IPS-20b (cell line): ENCODE measurements at regions not wholly inside any gene's neighbourhood (a gene's known extent, or its start where the extent isn't known, plus 50 kb on each side); places are given as distances from the start of the nearest gene placed in this dataset.

Experiments used
- H3K27ac ChIP-seq: one replicate; pipeline ENCODE4 v1.5.1; 2013; ENCODE audit warnings: low read length
- H3K27me3 ChIP-seq: 2 replicates; pipeline ENCODE4 v1.6.1; 2013; ENCODE audit warnings: mild to moderate bottlenecking, low read length, inconsistent platforms; ENCODE audit not compliant: insufficient read depth
- H3K36me3 ChIP-seq: 2 replicates; pipeline ENCODE4 v1.6.1; 2013; ENCODE audit warnings: low read depth, mild to moderate bottlenecking, inconsistent platforms, low read length, moderate library complexity; ENCODE audit not compliant: insufficient read depth
- H3K4me1 ChIP-seq: 2 replicates; pipeline ENCODE4 v1.6.1; 2013; ENCODE audit warnings: mild to moderate bottlenecking, control low read depth, inconsistent platforms, low read length, moderate library complexity; ENCODE audit not compliant: insufficient read depth
- H3K4me3 ChIP-seq: 2 replicates; pipeline ENCODE4 v1.5.1; 2013; ENCODE audit warnings: mild to moderate bottlenecking, low read length, inconsistent platforms
- H3K9ac ChIP-seq: 2 replicates; pipeline ENCODE4 v1.6.1; 2013; ENCODE audit warnings: low read depth, mild to moderate bottlenecking, inconsistent platforms, low read length, moderate library complexity
- H3K9me3 ChIP-seq: 2 replicates; pipeline ENCODE4 v1.6.1; 2013; ENCODE audit warnings: mild to moderate bottlenecking, low read depth, low read length, inconsistent platforms; ENCODE audit not compliant: insufficient read depth

DNA sequence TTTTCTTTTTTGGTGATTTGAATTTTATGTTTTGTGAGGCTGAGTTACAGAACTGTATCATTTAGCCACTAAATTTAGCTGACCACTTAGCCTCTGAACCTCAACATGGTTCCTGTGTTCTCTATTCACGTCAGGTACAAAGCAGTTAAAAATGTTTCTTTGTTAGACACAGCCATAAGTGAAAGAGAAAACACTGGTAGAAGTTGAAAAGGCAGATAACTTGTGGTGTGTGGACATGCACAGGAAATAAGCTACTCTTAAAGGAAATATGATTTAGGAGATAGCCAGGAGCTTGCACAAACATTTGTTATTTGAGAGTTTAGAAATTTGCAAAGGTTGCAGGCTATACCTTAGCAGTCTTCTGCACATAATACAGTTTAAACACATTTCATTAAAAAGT is 171.0 kb upstream of the RPS6KA3 start:
- Histone ChIP-seq H3K36me3 (no peaks in the 10 kb centered on the region), H3K4me3 (no peak overlapping the region), H3K4me1 (no peaks in the 10 kb centered on the region), H3K27ac (no peak overlapping the region), H3K9ac (no peak overlapping the region), H3K27me3 (no peaks in the 10 kb centered on the region), H3K9me3 (no peaks in the 10 kb centered on the region)

DNA sequence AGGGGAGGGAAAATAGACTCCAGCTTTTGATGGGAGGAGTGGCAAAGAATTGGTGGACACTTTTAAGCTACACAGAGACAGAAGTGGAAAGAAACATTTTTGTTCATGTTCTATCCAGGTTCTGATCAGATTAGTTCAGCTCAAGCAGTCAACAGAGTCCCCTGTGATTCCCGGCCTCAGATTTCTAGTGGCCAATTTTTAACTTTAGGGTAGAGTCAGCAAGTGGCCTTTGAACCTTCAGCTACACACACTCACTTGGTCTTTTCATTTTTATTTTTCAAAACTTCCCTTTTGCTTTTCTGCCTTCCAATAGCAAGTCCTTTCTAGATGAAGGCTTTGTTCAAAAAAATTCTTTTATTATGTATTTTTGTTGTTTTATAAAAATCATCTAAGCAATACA is 169.2 kb upstream of the RPS6KA3 start:
- H3K9ac ChIP-seq = no peak overlapping the region
- H3K9me3 ChIP-seq = no peaks in the 10 kb centered on the region
- H3K4me3 ChIP-seq = no peak overlapping the region
- H3K36me3 ChIP-seq = no peaks in the 10 kb centered on the region
- H3K4me1 ChIP-seq = no peaks in the 10 kb centered on the region
- no peaks in the 10 kb centered on the region for H3K27me3 ChIP-seq
- no peak overlapping the region for H3K27ac ChIP-seq

DNA sequence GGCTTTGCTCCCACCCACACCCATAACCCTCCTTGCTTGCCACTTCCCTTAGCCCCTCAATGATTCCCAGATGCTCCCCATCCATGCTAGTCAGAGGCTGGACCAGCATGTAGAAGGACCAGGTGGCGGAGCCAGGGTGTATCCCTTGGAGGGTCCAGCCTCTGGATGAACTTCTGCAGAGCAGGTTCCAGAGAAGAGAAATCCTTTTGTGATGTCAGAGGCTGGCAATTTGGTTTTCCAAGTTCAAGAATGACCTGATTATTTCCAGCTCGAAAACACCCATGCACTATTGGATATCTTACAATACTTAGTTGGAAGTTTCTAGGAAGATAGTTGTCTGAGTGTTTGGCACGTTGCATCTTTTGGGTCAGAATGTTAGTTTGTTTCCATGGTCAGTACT is 168.3 kb upstream of the RPS6KA3 start:
- Histone ChIP-seq H3K36me3 (no peaks in the 10 kb centered on the region), H3K4me3 (no peak overlapping the region), H3K9me3 (no peaks in the 10 kb centered on the region), H3K9ac (no peak overlapping the region), H3K27me3 (no peaks in the 10 kb centered on the region), H3K27ac (no peak overlapping the region), H3K4me1 (no peaks in the 10 kb centered on the region)

DNA sequence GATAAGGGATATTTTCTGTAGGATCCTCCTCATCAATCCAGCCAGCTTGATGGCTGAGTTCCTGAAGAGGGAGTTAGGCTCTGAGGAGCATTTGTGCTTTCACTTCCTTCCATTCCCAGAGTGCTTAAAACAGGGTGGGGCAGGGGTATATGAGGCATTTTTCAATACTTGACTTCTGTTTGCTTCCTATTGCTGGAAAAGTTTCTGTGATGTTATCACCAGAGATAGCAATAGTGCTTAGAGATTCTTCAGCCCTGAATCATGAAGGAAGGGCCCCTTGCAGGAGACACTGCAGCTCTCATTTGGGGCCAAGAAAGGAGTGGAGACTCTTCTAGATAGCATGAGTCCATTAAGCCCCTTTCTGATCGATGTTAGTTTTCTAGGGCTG is 166.7 kb upstream of the RPS6KA3 start:
- no peaks in the 10 kb centered on the region for H3K27me3 ChIP-seq
- H3K9ac ChIP-seq = no peak overlapping the region
- H3K4me3 ChIP-seq = no peak overlapping the region
- H3K4me1 ChIP-seq = no peaks in the 10 kb centered on the region
- no peak overlapping the region for H3K27ac ChIP-seq
- no peaks in the 10 kb centered on the region for H3K9me3 ChIP-seq
- no peaks in the 10 kb centered on the region for H3K36me3 ChIP-seq

DNA sequence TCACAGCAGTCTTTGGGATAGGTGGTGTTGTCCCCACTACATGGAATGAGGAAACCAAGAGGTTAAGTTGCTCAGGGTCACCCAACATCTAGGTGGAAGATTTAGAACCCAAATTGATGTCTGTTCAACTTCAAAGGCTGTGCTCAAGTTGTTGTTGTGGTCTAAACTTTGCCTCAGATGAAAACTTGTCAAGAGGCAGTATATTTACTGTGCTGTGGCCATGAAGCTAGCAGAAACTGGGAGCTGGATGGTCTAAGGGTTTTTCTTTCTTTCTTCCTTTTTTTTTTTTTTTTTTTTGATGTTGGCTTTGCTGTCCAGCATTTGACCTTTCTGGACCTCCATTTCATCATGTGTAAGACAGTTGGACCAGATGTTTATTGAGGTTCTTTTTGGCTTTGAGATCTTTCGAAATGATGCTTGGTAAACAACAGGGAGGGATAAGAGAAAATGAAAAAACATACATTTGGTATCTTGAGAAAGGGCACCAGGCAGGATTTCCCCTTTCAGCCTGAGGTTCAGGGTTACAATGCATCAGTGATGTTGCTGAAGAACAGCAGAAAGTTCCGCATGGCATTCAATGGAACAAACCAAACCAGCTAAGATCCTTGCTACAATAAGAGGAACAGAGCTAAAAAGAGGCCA is 166.2 kb upstream of the RPS6KA3 start:
- Histone ChIP-seq H3K4me3 (no peak overlapping the region), H3K9me3 (no peaks in the 10 kb centered on the region), H3K4me1 (no peaks in the 10 kb centered on the region), H3K36me3 (no peaks in the 10 kb centered on the region), H3K27ac (no peak overlapping the region), H3K9ac (no peak overlapping the region), H3K27me3 (no peaks in the 10 kb centered on the region)

DNA sequence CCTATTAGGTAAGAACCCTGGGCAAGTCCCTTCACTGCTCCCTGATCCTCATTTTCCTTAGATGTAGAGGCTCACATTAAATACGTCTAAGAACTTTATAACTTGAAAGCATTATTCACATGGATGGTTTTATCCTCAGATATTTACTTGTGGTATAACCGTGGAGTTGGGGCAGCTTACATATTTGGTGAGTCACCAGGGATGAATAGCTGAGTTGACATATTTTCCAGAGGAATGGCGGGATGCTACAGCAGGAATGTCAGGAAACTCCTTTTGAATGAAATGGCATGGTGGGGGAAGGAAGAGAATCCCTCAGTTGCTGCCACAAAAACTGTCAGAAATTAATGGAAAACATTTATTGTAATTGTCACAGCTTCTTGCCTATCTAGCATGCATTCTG is 165.3 kb upstream of the RPS6KA3 start:
- Histone ChIP-seq H3K4me3 (no peak overlapping the region), H3K27me3 (no peaks in the 10 kb centered on the region), H3K36me3 (no peaks in the 10 kb centered on the region), H3K9ac (no peak overlapping the region), H3K4me1 (no peaks in the 10 kb centered on the region), H3K27ac (no peak overlapping the region), H3K9me3 (no peaks in the 10 kb centered on the region)

DNA sequence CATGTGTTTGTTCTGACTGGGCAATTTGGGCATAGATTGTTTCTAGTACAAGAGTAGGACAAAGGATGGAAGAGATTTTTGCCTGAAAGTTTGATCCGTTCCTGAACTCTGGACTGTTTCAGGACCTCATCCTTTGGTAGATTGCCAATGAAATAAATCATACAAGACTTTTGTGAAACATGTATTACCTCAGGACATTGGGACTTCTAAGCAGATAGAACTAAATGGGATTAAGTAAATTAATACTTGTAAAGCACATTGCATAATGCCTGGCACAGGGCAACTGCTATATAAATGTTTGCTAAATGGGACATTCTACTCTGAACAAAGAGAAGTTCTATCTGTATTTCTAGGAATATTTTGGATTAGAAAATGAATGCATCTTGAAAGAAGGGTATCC is 164.8 kb upstream of the RPS6KA3 start:
- H3K27me3 ChIP-seq = no peaks in the 10 kb centered on the region
- no peaks in the 10 kb centered on the region for H3K36me3 ChIP-seq
- no peak overlapping the region for H3K27ac ChIP-seq
- no peak overlapping the region for H3K4me3 ChIP-seq
- no peaks in the 10 kb centered on the region for H3K9me3 ChIP-seq
- no peak overlapping the region for H3K9ac ChIP-seq
- H3K4me1 ChIP-seq = no peaks in the 10 kb centered on the region

DNA sequence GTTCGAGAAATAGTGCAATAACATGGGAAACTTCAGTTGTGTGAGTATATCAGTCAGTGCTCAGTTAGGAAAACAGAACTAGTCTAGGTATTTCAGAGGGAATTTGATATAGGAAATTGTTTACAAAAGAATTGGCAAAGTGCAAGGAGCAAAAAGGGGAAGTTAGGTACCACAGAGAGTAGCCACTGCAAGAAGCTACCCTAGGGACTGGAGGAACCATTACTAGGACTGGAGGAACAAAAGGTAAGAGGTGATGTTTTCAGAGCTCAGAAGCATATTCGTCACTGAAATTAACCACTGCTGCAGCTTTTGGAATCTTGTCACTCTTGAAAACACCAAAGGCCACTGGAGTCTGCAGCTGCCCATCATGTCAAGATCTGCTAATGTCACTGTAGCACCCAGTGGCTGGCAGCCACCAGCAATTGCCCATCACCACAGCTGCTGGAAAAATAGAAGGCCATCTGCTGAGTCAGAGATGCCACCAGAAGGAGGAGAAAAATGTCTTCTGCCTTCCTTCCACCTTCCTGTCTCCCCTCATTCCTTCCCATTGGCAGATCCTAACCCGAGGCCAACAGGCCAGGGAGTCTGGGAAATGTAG is 160.6 kb upstream of the RPS6KA3 start:
- H3K4me1 ChIP-seq = no peaks in the 10 kb centered on the region
- H3K27me3 ChIP-seq = no peaks in the 10 kb centered on the region
- no peak overlapping the region for H3K27ac ChIP-seq
- no peak overlapping the region for H3K4me3 ChIP-seq
- H3K9ac ChIP-seq = no peak overlapping the region
- no peaks in the 10 kb centered on the region for H3K9me3 ChIP-seq
- no peaks in the 10 kb centered on the region for H3K36me3 ChIP-seq

DNA sequence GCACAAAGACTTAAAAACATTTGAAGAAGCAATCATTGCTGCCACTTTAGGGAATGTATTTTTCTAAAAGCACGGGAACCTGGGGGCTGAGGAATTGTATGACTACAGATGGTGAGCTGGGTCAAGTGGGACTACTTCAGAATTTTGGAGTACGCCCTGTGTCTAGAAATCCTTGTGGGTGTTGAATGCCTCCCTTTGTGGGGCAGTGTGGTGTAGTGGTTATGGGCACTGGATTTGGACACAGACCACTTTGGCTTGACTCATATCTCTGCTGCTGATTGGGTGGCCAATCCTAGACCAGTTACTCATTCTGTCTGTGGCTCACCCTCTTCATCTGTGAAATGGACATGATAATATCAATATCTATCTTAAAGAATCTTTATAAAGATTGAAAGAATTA is 155.0 kb upstream of the RPS6KA3 start:
- Histone ChIP-seq H3K4me1 (no peaks in the 10 kb centered on the region), H3K4me3 (no peak overlapping the region), H3K36me3 (no peaks in the 10 kb centered on the region), H3K27me3 (no peaks in the 10 kb centered on the region), H3K9ac (no peak overlapping the region), H3K9me3 (no peaks in the 10 kb centered on the region), H3K27ac (no peak overlapping the region)

DNA sequence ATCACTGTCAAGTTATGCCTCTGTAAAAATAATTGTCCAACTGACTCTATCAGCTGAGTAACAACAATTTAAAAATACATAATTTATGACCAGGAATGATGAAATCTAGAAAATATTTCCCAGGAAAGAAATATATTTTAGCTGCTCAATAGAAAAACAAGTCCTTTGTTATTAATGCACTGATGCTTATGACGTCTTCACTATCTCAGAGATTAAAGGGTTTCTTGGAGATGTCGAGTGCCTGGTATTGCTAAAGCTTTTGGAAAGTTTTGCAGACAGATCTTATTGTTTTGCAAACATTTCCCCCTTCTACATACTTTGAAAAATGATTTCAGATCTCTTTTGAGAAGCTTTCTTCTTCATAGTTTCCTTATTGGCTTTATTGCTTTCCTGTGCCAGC is 154.6 kb upstream of the RPS6KA3 start:
- Histone ChIP-seq H3K4me3 (no peak overlapping the region), H3K9ac (no peak overlapping the region), H3K9me3 (no peaks in the 10 kb centered on the region), H3K27me3 (no peaks in the 10 kb centered on the region), H3K36me3 (no peaks in the 10 kb centered on the region), H3K4me1 (no peaks in the 10 kb centered on the region), H3K27ac (no peak overlapping the region)

DNA sequence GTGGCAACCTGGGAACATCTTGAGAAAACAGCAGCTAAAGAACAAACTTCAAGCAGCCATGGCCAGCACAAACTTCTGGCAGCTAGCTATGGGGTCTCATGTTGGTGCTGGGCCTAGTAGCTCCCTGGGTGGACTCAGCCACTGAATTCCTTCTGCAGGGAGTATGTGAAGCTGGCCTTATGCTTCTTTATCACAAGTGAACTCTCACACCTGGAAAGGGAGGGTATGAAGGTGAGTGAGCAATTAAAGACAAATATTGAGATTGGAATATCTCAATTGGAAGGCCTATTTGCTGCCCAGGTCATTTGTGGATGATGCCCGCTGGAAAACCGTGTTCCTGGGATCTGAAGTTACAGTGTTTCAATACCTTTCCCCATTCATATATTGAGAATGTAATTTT is 153.3 kb upstream of the RPS6KA3 start:
- Histone ChIP-seq H3K27ac (no peak overlapping the region), H3K4me3 (no peak overlapping the region), H3K4me1 (no peaks in the 10 kb centered on the region), H3K27me3 (no peaks in the 10 kb centered on the region), H3K36me3 (no peaks in the 10 kb centered on the region), H3K9ac (no peak overlapping the region), H3K9me3 (no peaks in the 10 kb centered on the region)

DNA sequence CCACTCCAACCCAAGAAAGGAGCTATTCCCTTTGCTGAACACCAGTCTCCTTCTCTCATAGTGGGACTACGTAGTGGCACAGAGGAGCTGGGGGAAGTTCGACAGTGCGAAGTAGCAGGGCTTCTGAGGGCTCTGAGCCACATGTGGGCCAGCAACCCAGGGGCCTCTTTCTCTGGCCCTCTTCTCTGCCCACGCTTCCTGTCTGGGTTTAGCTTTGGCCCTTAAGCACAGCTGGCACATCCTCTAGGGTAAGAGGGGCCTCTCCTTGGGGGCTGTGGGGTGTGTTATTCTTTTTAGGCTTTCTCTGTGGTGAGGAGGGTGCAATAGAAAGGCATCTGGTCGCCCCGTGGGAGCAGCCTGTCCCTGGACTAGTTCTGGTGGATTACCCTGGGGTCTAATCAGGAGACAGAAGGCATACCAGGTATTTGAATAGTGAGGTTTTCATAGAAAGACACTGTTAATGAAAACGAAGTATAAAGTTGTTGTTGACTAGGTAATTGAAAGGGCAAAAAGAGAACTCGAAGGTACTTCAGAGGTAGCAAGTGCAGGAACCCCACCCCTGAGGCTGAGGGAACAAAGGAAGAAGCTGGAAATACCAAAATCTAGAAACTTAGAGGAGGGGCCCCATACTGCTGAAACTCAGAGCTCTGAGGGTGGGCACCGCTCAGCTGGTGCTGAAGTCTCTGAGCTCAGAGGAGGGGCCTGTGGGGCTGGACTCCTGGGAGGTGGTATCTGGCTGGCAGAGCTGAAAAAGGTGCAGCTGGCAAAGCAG is 151.9 kb upstream of the RPS6KA3 start:
- Histone ChIP-seq H3K4me3 (no peak overlapping the region), H3K9me3 (no peaks in the 10 kb centered on the region), H3K36me3 (no peaks in the 10 kb centered on the region), H3K27me3 (no peaks in the 10 kb centered on the region), H3K4me1 (no peaks in the 10 kb centered on the region), H3K9ac (no peak overlapping the region), H3K27ac (no peak overlapping the region)
